Suprapubic skin (tissue), 4 donors: ENCODE measurements at regions not wholly inside any gene's neighbourhood (a gene's known extent, or its start where the extent isn't known, plus 50 kb on each side); places are given as distances from the start of the nearest gene placed in this dataset.

Source experiments
- EP300 ChIP-seq: sonication (generic); formaldehyde crosslinking; IDR thresholded peaks from one replicate; pipeline ENCODE4 v1.6.1; 2017; ENCODE audit warnings: antibody characterized with exemption
- POLR2AphosphoS5 ChIP-seq, 3 donors: sonication (generic); formaldehyde crosslinking; IDR thresholded peaks; one replicate each; pipeline ENCODE4 v1.6.1; 2017; ENCODE audit warnings: antibody characterized with exemption in 3 of 3

DNA sequence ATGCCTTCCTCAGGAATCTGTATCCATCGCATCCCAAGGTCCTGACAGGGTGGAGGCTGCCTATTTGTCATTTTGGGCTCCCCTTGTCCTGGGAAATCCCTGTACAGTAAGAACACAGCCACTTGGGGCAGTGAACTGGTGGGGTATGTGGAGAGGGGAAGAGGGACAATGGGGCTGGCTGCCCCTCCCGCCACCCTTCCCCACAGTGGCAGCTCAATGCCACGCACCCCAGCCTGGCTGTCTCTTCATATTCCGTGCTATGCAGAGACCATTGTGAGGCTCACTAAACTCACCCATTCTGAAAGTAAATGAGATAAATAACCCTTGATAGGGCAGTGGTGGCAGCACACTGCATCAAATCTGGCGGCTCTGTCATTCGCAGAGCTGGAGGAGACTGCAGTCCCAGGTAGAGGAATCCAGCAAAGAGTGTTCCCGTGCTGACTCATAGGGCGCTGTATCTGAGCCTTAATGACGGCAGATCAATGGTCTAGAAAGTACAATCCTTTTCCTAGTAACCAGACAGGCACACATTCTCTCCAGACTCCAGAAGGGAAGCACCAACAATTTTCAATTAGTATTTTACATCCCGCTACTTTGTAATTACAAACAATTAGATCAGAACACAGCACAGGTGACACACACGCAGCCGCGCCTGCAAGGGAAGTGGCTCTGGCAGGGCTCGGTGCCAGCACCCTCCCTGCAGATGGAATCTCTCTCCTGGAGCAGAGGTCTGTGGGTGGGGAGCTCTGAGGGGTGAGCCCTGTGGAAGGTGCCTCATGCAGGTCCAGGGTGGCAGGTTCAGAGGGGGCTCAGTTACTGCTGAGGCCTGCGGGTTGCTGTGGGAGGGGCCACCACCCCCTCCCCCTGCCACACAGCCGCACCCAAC lies 167.9 kb upstream of the B3GAT1 start:
- TF ChIP-seq EP300: no peak
- no peak for TF ChIP-seq POLR2AphosphoS5 (IDR thresholded peaks at IDR 0.05)
